GM06990 (cell line): ENCODE measurements at regions not wholly inside any gene's neighbourhood (a gene's known extent, or its start where the extent isn't known, plus 50 kb on each side); places are given as distances from the start of the nearest gene placed in this dataset.

Experiments used
- DNase-seq: peaks from one replicate; pipeline ENCODE4 v3.0.0-alpha.2; 2011; ENCODE audit not compliant: insufficient read length; ENCODE audit errors: extremely low read depth
- H3K27me3 ChIP-seq: replicated peaks from 2 replicates; pipeline ENCODE4 v1.6.0; 2011; ENCODE audit warnings: low read length; ENCODE audit not compliant: control insufficient read depth, insufficient read depth
- H3K36me3 ChIP-seq: 2 replicates; pipeline ENCODE4 v1.5.1; 2011; ENCODE audit warnings: low read length; ENCODE audit not compliant: control insufficient read depth, insufficient read depth
- H3K4me3 ChIP-seq: replicated peaks from 2 replicates; pipeline ENCODE4 v1.5.1; 2011; ENCODE audit warnings: low read depth, mild to moderate bottlenecking, control low read depth, low read length
- TF ChIP-seq, protein P1 (sequence below): IDR thresholded peaks from 2 replicates; pipeline ENCODE4 v1.5.1; 2011; ENCODE audit warnings: low read length, control low read depth, mild to moderate bottlenecking, inconsistent platforms; ENCODE audit not compliant: insufficient read depth, poor library complexity, severe bottlenecking

DNA sequence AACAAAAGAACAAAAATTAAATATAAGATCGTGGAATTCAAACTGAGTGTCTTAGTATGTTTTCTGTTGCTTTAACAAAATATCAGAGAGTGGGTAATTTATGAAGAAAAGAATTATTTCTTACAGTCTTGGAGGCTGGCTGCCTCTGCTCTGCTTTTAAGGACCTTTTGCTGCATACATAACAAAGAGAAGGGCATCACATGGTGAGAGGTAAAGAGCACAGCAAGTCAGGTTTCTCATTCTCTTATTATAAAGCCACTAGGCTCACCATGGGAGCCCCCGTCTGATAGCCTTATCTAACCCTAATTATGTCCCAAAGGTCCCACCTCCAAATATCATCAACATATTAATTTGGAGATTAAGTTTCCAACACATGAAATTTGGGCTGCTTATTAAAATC, 231.3 kb downstream of the SLITRK6 start:
- DNase-seq, result no peak
- Histone ChIP-seq H3K4me3 (no peak overlapping the region), H3K36me3 (no peaks in the 10 kb centered on the region), H3K27me3 (no peaks in the 10 kb centered on the region)
- TF ChIP-seq, protein P1, sequence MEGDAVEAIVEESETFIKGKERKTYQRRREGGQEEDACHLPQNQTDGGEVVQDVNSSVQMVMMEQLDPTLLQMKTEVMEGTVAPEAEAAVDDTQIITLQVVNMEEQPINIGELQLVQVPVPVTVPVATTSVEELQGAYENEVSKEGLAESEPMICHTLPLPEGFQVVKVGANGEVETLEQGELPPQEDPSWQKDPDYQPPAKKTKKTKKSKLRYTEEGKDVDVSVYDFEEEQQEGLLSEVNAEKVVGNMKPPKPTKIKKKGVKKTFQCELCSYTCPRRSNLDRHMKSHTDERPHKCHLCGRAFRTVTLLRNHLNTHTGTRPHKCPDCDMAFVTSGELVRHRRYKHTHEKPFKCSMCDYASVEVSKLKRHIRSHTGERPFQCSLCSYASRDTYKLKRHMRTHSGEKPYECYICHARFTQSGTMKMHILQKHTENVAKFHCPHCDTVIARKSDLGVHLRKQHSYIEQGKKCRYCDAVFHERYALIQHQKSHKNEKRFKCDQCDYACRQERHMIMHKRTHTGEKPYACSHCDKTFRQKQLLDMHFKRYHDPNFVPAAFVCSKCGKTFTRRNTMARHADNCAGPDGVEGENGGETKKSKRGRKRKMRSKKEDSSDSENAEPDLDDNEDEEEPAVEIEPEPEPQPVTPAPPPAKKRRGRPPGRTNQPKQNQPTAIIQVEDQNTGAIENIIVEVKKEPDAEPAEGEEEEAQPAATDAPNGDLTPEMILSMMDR, result no peak

DNA sequence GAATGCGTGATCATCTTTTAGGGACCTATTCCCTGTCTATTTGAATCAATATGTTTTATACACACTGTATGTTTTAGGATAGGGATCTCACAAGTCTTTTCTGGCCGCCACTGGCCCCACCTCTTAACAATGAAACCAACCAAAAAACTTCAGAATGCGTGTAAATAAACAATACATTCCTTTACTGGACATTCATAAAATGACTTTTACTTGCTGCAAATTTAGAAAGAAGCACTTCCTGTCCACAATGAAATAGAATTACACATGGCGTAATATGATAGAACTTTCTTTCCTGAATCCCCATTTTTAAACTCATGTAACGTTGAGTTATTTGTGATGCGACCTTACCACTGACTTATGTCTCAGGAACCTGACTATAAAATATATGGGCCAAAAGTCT, 233.6 kb downstream of the SLITRK6 start:
- no peaks in the 10 kb centered on the region for H3K36me3 ChIP-seq
- TF ChIP-seq, protein P1, result no peak
- no peak overlapping the region for H3K4me3 ChIP-seq
- H3K27me3 ChIP-seq, result no peaks in the 10 kb centered on the region
- no peak for DNase-seq

GRCh38 chr13:85564598-85564997, 234.6 kb downstream of the SLITRK6 start:
- DNase-seq, result no peak
- Histone ChIP-seq H3K36me3 (no peaks in the 10 kb centered on the region), H3K27me3 (no peaks in the 10 kb centered on the region), H3K4me3 (no peak overlapping the region)
- TF ChIP-seq, protein P1, result no peak

GRCh38 chr13:85562282-85562681, 236.9 kb downstream of the SLITRK6 start:
- DNase-seq, result no peak
- Histone ChIP-seq H3K36me3 (no peaks in the 10 kb centered on the region), H3K4me3 (no peak overlapping the region), H3K27me3 (no peaks in the 10 kb centered on the region)
- TF ChIP-seq, protein P1, result no peak

DNA sequence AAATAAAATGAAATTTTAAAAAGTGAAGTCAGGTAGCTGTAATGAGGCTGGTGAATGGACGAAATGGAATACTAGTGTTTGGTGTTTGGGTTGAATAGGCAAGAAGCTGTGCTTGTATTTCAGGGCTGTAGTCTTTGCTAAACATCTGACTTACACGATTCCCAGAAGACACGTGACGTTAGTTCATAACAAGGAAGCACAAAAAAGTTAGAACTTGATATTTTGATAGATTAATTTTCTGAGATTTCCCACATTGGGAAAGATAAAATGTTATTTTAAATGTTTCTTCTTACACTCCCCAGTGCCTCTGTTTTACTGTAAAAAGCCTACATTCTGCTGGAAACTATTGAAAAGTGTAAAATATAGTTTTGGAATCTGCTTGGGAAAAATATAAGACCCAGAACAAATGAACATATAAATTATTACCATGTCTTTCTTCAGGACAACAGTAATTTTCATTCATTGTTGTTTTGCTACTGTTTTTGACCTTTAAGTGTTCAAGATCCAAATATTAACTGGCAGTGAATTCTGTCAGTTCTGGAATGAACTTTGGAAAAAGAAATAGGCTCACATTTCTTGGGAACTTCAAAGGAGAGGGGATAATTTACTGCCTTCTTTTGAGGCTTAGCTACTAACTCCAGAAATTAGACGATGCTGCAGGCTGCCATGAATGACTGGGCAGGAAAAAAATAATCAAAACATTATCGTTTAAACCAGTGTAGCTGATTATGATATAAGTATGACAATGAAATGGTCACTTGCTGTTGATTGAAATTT, 241.3 kb downstream of the SLITRK6 start:
- Histone ChIP-seq H3K4me3 (no peak overlapping the region), H3K36me3 (no peaks in the 10 kb centered on the region), H3K27me3 (no peaks in the 10 kb centered on the region)
- TF ChIP-seq, protein P1, result no peak
- DNase-seq, result no peak
